GM23338 (cell line): ENCODE measurements at regions not wholly inside any gene's neighbourhood (a gene's known extent, or its start where the extent isn't known, plus 50 kb on each side); places are given as distances from the start of the nearest gene placed in this dataset.

Source experiments
- ATAC-seq: fragments of 200-7000 bp; cut with Tn5 transposase; 3 replicates; pipeline ENCODE4 v1.9.1; 2020
- DNase-seq: peaks from one replicate; pipeline ENCODE4 v3.0.0-alpha.2; 2015; ENCODE audit warnings: low spot score
- H2AFZ ChIP-seq: fragments of 200-600 bp; sonication (generic); 2 replicates; pipeline ENCODE4 v1.8.0; 2016; ENCODE audit warnings: antibody characterized with exemption, mild to moderate bottlenecking, moderate library complexity
- H3F3A ChIP-seq: fragments of 200-600 bp; sonication (generic); replicated peaks from 2 replicates; pipeline ENCODE4 v1.8.0; 2017; ENCODE audit warnings: antibody characterized with exemption, mixed run types, low read depth
- H3K27ac ChIP-seq: fragments of 200-600 bp; sonication (generic); 2 replicates; pipeline ENCODE4 v1.6.1; 2016; ENCODE audit warnings: low read depth
- H3K27me3 ChIP-seq: fragments of 200-600 bp; sonication (generic); 2 replicates; pipeline ENCODE4 v1.8.0; 2016; ENCODE audit warnings: mild to moderate bottlenecking, mixed run types, moderate library complexity; ENCODE audit not compliant: insufficient read depth
- H3K36me3 ChIP-seq: fragments of 200-600 bp; sonication (generic); 2 replicates; pipeline ENCODE4 v1.8.0; 2016; ENCODE audit warnings: mild to moderate bottlenecking; ENCODE audit not compliant: insufficient read depth
- H3K4me1 ChIP-seq: fragments of 200-600 bp; sonication (generic); 2 replicates; pipeline ENCODE4 v1.8.0; 2016; ENCODE audit warnings: mild to moderate bottlenecking, moderate library complexity; ENCODE audit not compliant: insufficient read depth
- H3K4me2 ChIP-seq: fragments of 200-600 bp; sonication (generic); 2 replicates; pipeline ENCODE4 v1.7.1; 2017; ENCODE audit warnings: mixed run types
- H3K4me3 ChIP-seq: fragments of 200-600 bp; sonication (generic); 2 replicates; pipeline ENCODE4 v1.6.1; 2016; ENCODE audit warnings: mixed run types
- H3K79me2 ChIP-seq: fragments of 200-600 bp; sonication (generic); replicated peaks from 2 replicates; pipeline ENCODE4 v1.8.0; 2017; ENCODE audit warnings: mild to moderate bottlenecking; ENCODE audit not compliant: insufficient read depth
- H3K9me2 ChIP-seq: fragments of 200-600 bp; sonication (generic); 2 replicates; pipeline ENCODE4 v1.8.0; 2017; ENCODE audit not compliant: insufficient read depth
- H4K20me1 ChIP-seq: fragments of 200-600 bp; sonication (generic); replicated peaks from 2 replicates; pipeline ENCODE4 v1.8.0; 2017; ENCODE audit warnings: mild to moderate bottlenecking; ENCODE audit not compliant: insufficient read depth
- H3K27ac Mint-ChIP-seq: 2 replicates; pipeline ENCODE4 v1.8.0; 2020; ENCODE audit warnings: inconsistent platforms, mild to moderate bottlenecking, moderate library complexity, mixed read lengths
- H3K27me3 Mint-ChIP-seq: 3 replicates; pipeline ENCODE4 v1.8.0; 2022; ENCODE audit warnings: low read depth, mild to moderate bottlenecking, moderate library complexity, mixed read lengths, inconsistent platforms; ENCODE audit not compliant: insufficient read depth, poor library complexity
- H3K36me3 Mint-ChIP-seq: 3 replicates; pipeline ENCODE4 v1.8.0; 2021; ENCODE audit warnings: low read depth, mild to moderate bottlenecking, inconsistent platforms, moderate library complexity, mixed read lengths
- H3K4me1 Mint-ChIP-seq: 3 replicates; pipeline ENCODE4 v1.8.0; 2020; ENCODE audit warnings: mild to moderate bottlenecking, inconsistent platforms, mixed read lengths
- H3K4me3 Mint-ChIP-seq: 3 replicates; pipeline ENCODE4 v1.8.0; 2021; ENCODE audit warnings: moderate library complexity, mild to moderate bottlenecking, inconsistent platforms, mixed read lengths
- H3K9me3 Mint-ChIP-seq: 3 replicates; pipeline ENCODE4 v1.8.0; 2020; ENCODE audit warnings: moderate library complexity, mild to moderate bottlenecking, inconsistent platforms, mixed read lengths
- CREB1 ChIP-seq: fragments of 250-450 bp; sonication (Bioruptor Pico); IDR thresholded peaks from 2 replicates; pipeline ENCODE4 v1.5.0; 2020; ENCODE audit warnings: low read depth, mild to moderate bottlenecking, moderate library complexity
- EZH2phosphoT487 ChIP-seq: fragments of 200-600 bp; sonication (generic); IDR thresholded peaks from one replicate; pipeline ENCODE4 v1.8.1; 2018; ENCODE audit warnings: antibody characterized with exemption; ENCODE audit not compliant: unreplicated experiment
- JUNB ChIP-seq: IDR thresholded peaks from one replicate; pipeline ENCODE4 v1.6.1; 2016; ENCODE audit warnings: antibody characterized with exemption; ENCODE audit not compliant: unreplicated experiment
- NANOG ChIP-seq: IDR thresholded peaks from 2 replicates; pipeline ENCODE4 v1.6.1; 2016; ENCODE audit warnings: antibody characterized with exemption, borderline replicate concordance
- POLR2AphosphoS5 ChIP-seq: IDR thresholded peaks from 2 replicates; pipeline ENCODE4 v1.6.1; 2016; ENCODE audit warnings: antibody characterized with exemption, low read depth
- STAT1 ChIP-seq: IDR thresholded peaks from one replicate; pipeline ENCODE4 v1.6.1; 2016; ENCODE audit warnings: antibody characterized with exemption; ENCODE audit not compliant: unreplicated experiment
- ZNF114 ChIP-seq: fragments of 250-450 bp; sonication (Bioruptor Pico); IDR thresholded peaks from 2 replicates; pipeline ENCODE4 v1.5.0; 2020; ENCODE audit warnings: mild to moderate bottlenecking, moderate library complexity
- ZNF331 ChIP-seq: fragments of 250-450 bp; sonication (Bioruptor Pico); IDR thresholded peaks from 2 replicates; pipeline ENCODE4 v1.5.0; 2020; ENCODE audit warnings: low read depth, mild to moderate bottlenecking, moderate library complexity
- TF ChIP-seq, protein P1 (sequence below): IDR thresholded peaks from 2 replicates; pipeline ENCODE4 v1.6.1; 2016; ENCODE audit warnings: antibody characterized with exemption
- TF ChIP-seq, protein P2 (sequence below), 2 experiments: fragments of 200-600 bp in 1 of 2; sonication (generic) in 1 of 2; conservative IDR thresholded peaks; 2 replicates each; pipeline versions ENCODE4 v1.5.1 to v1.6.1; 2016 to 2017; ENCODE audit warnings: antibody characterized with exemption in 2 of 2, low read depth in 2 of 2, mild to moderate bottlenecking in 2 of 2, moderate library complexity in 1 of 2
- TF ChIP-seq, protein P3 (sequence below): IDR thresholded peaks from one replicate; pipeline ENCODE4 v1.6.1; 2018; ENCODE audit warnings: antibody characterized with exemption; ENCODE audit not compliant: unreplicated experiment

DNA sequence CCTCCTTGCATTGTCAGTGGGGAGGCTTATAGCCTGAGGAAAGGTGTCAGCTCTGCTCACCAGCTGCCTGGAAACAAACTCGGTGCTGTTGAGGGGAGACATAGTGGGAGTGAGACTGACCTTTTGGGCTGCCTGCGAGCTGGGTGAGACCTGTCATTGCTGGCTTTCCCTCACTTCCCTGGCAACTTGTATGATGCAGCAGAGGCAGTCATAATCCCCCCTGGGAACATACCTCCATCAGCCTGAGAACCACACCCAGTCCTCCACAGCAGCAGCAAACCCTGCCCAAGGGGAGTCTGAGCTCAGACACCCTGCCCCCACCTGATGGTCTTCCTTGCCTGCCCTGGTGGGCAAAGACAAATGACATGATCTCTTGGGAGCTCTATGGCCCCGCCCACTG, 521.2 kb upstream of the IMPG1 start (continued):
- TF ChIP-seq, protein P1, sequence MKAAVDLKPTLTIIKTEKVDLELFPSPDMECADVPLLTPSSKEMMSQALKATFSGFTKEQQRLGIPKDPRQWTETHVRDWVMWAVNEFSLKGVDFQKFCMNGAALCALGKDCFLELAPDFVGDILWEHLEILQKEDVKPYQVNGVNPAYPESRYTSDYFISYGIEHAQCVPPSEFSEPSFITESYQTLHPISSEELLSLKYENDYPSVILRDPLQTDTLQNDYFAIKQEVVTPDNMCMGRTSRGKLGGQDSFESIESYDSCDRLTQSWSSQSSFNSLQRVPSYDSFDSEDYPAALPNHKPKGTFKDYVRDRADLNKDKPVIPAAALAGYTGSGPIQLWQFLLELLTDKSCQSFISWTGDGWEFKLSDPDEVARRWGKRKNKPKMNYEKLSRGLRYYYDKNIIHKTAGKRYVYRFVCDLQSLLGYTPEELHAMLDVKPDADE, result no peak
- TF ChIP-seq ZNF331 (no peak), ZNF114 (CRISPR knock-in tag) (no peak), CREB1 (CRISPR knock-in tag) (no peak), POLR2AphosphoS5 (no peak), STAT1 (no peak), EZH2phosphoT487 (no peak)
- TF ChIP-seq, protein P2, sequence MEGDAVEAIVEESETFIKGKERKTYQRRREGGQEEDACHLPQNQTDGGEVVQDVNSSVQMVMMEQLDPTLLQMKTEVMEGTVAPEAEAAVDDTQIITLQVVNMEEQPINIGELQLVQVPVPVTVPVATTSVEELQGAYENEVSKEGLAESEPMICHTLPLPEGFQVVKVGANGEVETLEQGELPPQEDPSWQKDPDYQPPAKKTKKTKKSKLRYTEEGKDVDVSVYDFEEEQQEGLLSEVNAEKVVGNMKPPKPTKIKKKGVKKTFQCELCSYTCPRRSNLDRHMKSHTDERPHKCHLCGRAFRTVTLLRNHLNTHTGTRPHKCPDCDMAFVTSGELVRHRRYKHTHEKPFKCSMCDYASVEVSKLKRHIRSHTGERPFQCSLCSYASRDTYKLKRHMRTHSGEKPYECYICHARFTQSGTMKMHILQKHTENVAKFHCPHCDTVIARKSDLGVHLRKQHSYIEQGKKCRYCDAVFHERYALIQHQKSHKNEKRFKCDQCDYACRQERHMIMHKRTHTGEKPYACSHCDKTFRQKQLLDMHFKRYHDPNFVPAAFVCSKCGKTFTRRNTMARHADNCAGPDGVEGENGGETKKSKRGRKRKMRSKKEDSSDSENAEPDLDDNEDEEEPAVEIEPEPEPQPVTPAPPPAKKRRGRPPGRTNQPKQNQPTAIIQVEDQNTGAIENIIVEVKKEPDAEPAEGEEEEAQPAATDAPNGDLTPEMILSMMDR (conservative IDR thresholded peaks at IDR 0.05; ENCODE audit: low read depth in 2 of 2), result no peak
- TF ChIP-seq, protein P3, sequence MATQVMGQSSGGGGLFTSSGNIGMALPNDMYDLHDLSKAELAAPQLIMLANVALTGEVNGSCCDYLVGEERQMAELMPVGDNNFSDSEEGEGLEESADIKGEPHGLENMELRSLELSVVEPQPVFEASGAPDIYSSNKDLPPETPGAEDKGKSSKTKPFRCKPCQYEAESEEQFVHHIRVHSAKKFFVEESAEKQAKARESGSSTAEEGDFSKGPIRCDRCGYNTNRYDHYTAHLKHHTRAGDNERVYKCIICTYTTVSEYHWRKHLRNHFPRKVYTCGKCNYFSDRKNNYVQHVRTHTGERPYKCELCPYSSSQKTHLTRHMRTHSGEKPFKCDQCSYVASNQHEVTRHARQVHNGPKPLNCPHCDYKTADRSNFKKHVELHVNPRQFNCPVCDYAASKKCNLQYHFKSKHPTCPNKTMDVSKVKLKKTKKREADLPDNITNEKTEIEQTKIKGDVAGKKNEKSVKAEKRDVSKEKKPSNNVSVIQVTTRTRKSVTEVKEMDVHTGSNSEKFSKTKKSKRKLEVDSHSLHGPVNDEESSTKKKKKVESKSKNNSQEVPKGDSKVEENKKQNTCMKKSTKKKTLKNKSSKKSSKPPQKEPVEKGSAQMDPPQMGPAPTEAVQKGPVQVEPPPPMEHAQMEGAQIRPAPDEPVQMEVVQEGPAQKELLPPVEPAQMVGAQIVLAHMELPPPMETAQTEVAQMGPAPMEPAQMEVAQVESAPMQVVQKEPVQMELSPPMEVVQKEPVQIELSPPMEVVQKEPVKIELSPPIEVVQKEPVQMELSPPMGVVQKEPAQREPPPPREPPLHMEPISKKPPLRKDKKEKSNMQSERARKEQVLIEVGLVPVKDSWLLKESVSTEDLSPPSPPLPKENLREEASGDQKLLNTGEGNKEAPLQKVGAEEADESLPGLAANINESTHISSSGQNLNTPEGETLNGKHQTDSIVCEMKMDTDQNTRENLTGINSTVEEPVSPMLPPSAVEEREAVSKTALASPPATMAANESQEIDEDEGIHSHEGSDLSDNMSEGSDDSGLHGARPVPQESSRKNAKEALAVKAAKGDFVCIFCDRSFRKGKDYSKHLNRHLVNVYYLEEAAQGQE, result no peak

DNA sequence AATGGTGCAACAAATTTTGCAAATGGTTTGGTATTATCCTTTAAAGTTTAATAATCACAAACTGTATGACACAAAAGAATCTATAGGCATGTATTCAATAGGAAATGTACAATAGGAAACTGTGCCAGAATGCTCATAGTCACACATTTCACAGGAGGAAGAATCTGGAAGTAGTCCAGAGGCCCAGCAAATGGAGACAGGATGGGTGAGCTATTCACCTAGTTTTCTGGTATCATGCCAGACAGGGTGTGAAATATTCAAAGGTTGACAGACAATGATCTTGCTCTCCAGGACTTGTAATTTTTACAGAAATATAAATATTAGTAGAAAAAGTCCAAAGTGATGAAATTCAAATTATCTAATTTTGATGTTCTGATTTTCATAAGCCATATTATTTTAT, 520.1 kb upstream of the IMPG1 start:
- H3K4me2 ChIP-seq, result no peak overlapping the region
- H3K4me3 ChIP-seq, result no peak overlapping the region
- DNase-seq (no peak), ATAC-seq (no peak)
- Mint-ChIP-seq H3K9me3 (peaks cover 60% of the 10 kb centered on the region), H3K27me3 (peaks cover 2% of the 10 kb centered on the region), H3K4me1 (no peaks in the 10 kb centered on the region; the same call in 2 of the 3 replicates), H3K36me3 (peaks cover 79% of the 10 kb centered on the region), H3K27ac (no peak overlapping the region), H3K4me3 (no peak overlapping the region)
- H3K27me3 ChIP-seq, result no peaks in the 10 kb centered on the region
- H3K27ac ChIP-seq, result no peak overlapping the region
- H4K20me1 ChIP-seq, result peaks cover 4% of the 10 kb centered on the region; the same call in 1 of the 2 replicates
- no peak overlapping the region for H2AFZ ChIP-seq
- no peaks in the 10 kb centered on the region for H3K4me1 ChIP-seq
- peaks cover 22% of the 10 kb centered on the region for H3K79me2 ChIP-seq
- no peaks in the 10 kb centered on the region for H3F3A ChIP-seq
- peaks cover 17% of the 10 kb centered on the region for H3K36me3 ChIP-seq
- H3K9me2 ChIP-seq, result 0 out of 2 replicates have a peak, but pooled peaks cover 5% of the 10 kb centered on the region
- TF ChIP-seq JUNB (no peak), NANOG (no peak), STAT1 (no peak), CREB1 (CRISPR knock-in tag) (no peak)
- TF ChIP-seq, protein P3, result no peak
- TF ChIP-seq, protein P1, result no peak
